Non-pigmented ciliary epithelial cell (primary cell): ENCODE measurements at regions not wholly inside any gene's neighbourhood (a gene's known extent, or its start where the extent isn't known, plus 50 kb on each side); places are given as distances from the start of the nearest gene placed in this dataset.
A peak's percentile ranks its signal among the peaks of the same experiment; 100 is the strongest.
"Not testable (repeated sequence)": the region's sequence is repeated elsewhere in the genome, so short reads cannot be mapped to it uniquely, and the experiment has no call there.

Source experiments
- DNase-seq: peaks from one replicate; pipeline ENCODE4 v3.0.0-alpha.2; 2010; ENCODE audit warnings: low read depth

DNA sequence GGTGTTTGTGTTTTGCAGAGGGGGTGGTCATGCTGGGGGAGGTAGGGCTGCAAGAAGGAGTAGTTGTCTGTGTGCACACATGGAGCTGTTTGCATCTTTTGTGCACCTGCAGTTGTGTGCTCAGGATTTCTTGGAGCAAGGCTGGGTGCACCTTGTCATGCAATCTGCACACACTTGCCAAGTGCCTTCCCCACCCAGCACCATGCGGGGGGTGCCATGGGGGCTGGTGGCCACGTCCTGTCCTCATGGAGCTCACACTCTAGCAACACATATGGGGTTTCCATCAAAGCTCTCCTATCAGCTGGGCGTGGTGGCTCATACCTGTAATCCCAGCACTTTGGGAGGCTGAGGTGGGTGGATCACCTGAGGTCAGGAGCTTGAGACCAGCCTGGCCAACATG is 111.6 kb downstream of the CRLF3 start:
- DNase-seq = not testable (repeated sequence)

GRCh38 chr17:30711626-30712507 is 112.6 kb downstream of the CRLF3 start:
- DNase-seq = not testable (repeated sequence)

DNA sequence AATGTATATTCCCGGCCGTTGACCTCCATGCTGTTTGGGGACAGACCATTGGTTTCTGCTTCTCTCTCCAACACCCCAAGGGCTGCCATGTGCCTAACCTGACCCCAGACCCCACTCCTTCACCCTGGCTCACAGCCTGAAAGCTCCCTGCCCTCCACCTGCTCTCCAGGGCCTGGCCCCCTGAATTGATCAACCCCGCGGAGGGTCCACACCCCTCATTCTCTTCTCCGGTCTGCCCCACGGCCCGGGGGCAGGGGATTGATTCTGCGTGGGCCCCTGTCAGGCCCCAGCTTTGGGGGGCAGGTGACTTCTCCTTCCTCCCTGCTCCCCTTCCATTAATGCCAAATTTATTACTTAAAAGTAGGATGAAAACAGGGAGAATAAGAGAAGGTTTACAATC is 113.3 kb downstream of the CRLF3 start:
- not testable (repeated sequence) for DNase-seq

GRCh38 chr17:30710276-30711088 is 114.0 kb downstream of the CRLF3 start:
- DNase-seq = not testable (repeated sequence)

DNA sequence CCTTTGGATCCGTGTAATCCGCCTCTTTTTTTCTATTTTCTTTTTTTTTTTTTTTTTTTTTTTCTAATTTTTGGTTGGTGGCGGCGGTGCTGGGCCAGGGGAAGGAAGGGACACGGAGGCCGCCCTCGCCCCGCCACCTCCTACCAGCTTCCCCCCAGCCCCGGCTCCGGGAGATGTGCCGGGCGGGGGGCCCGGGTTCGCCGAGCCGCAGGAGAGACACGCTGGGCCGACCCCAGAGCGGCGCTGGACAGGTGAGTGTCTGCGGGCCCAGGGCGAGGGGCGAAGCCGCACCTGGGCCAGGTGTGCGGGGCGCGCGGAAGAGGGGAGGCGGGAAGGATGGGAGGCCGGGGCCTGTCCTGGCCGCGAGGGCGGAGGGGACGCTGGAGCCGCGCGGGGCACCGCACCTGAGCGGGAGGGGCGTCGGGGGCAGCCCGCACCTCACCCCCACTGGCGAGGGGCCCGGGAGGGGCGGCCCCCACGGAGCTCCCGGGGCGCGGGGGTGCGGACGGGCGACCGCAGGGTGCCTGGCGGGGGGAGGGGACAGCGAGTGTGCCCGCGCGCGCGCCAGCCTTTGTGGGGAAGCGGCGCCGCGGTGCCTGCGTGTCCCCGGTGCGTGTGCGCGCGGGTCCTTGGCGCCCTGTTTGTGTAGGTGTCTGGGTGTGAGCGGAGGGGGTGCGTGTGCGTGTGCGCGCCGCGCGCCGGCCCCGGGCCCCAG is 114.8 kb downstream of the CRLF3 start:
- DNase-seq = not testable (repeated sequence)

- not testable (repeated sequence) for DNase-seq
Measured at GRCh38 chr17:30709096-30709495, 115.4 kb downstream of the CRLF3 start.

GRCh38 chr17:30708241-30709078 is 116.0 kb downstream of the CRLF3 start:
- DNase-seq = peak; percentile 74

- not testable (repeated sequence) for DNase-seq
Measured at GRCh38 chr17:30707724-30708240, 116.7 kb downstream of the CRLF3 start.

DNA sequence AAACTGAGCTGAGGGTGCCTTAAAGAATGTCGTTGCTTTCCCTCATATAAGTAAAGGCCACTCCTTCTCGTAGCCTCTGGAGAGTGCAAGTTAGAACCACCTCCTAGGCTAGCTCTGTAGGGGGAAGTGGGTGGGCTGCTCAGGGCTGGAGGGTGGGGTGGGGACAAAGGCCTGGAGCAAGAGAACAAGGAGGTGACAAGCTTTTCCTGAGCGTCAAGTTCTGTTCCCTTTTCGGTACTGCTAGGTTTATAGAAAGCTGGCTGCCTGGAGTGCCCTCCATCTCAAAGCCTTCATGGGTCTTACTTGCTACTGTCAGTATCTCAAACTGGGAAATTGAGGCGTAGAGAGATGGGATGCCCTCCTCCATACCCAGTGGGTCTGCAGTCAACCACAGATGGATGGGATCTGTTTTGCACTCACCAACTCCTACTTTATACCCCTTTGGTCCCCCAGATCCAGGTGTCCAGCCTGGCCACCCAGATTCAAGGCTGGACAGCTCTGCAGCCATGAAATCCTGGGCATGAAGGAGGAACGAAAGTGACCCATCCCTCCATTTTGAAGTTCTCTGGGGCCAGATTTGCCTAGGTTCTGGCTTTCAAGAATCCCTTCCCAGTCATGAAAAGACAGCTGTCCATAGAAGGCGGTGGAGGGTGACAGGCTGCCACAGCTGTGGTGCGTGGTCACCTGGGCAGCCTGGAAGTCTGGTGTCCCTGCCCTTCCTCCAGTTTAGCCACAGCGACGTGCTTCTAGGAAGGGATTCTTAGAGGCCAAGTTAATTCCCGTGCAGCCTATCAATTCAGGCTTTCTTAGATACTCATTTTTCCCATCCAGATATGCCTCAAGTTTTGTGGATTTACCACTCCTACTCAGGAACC is 117.8 kb downstream of the CRLF3 start:
- DNase-seq = not testable (repeated sequence)

DNA sequence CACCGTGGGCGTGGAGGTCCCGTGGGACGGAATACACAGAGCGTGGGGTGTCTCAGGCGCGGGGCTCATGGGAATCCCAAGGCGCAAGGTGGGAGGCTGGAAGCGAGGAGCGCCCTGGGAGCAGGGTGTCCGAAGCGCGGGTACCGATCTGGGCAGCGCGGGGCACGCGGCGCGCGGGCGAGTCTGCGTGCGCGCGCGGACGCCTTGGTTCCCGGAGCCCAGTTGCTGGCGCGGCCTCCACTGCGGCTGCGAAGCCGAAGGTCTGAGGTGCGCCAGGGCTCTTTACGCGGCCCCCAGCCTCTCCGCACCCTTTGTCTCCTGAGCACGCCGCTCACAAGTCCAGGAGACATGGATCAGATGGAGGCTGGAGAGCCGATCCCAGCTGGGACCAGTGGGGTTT is 118.5 kb downstream of the CRLF3 start:
- DNase-seq = not testable (repeated sequence)

GRCh38 chr17:30701498-30701989 is 122.9 kb downstream of the CRLF3 start:
- no peak for DNase-seq

DNA sequence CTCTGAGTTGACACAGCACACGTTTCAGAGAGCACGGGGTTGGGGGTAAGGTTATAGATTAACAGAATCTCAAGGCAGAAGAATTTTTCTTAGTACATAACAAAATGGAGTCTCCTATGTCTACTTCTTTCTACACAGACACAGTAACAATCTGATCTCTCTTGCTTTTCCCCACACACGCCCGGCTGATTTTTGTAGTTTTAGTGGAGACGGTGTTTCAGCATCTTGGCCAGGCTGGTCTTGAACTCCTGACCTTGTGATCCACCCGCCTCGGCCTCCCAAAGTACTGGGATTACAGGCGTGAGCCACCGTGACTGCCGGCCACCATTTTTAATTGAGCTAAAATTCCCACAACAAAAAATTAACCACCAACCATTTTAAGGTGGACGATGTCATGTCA is 123.7 kb downstream of the CRLF3 start:
- not testable (repeated sequence) for DNase-seq

GRCh38 chr17:30697619-30698460 is 126.7 kb downstream of the CRLF3 start:
- DNase-seq = not testable (repeated sequence)

DNA sequence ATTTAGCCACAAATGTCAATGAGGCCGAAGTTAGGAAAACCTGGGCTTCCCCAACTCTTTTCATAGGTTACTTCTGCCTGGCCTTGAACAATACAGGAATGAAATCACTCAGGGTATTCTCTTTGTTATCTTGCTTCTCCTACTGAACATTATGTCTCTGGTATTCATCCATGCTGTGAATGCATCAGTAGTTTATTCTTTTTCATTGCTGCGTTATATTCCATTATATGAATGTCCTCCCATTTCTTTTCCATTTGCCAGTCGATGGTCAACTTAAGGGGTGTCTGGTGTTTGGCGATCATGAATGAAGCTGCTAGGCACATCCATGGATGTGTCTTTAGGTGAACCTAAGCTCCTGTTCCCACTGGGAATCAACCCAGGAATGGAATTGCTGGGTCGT is 128.3 kb downstream of the CRLF3 start:
- DNase-seq = no peak

GRCh38 chr17:30695265-30695811 is 129.2 kb downstream of the CRLF3 start:
- not testable (repeated sequence) for DNase-seq

- DNase-seq = not testable (repeated sequence)
Measured at GRCh38 chr17:30693772-30694171, 130.7 kb downstream of the CRLF3 start.

- not testable (repeated sequence) for DNase-seq
Measured at GRCh38 chr17:30689266-30690000, 135.1 kb downstream of the CRLF3 start.
